NOMO-1 treated with DMSO at 0.1 percent for 48 hours (cell line): ENCODE measurements at regions not wholly inside any gene's neighbourhood (a gene's known extent, or its start where the extent isn't known, plus 50 kb on each side); places are given as distances from the start of the nearest gene placed in this dataset.
"Not testable (repeated sequence)": the region's sequence is repeated elsewhere in the genome, so short reads cannot be mapped to it uniquely, and the experiment has no call there.

Source experiments
- DNase-seq: peaks from one replicate; lab custom pipeline; 2025; ENCODE audit not compliant: unreplicated experiment; lab: John Stamatoyannopoulos, UW

DNA sequence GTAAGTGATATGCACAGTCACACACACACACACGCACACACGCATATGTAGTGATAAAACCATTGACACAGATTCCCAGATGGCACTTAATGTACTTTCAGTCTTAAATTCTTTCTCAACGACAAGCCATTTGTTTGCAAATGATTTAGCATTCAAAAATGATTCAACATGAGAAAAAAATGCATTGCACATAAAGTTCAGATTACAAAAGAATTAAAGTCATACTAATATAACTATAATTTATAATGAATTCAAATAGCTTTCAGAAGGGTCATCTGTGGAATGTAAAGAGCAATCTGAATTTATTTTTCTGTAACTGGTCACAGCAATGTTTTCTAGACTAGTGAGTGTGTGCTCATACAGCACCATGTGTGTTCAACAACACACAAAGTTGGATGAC, 521.6 kb upstream of the ZNF337 start:
- no peak for DNase-seq

DNA sequence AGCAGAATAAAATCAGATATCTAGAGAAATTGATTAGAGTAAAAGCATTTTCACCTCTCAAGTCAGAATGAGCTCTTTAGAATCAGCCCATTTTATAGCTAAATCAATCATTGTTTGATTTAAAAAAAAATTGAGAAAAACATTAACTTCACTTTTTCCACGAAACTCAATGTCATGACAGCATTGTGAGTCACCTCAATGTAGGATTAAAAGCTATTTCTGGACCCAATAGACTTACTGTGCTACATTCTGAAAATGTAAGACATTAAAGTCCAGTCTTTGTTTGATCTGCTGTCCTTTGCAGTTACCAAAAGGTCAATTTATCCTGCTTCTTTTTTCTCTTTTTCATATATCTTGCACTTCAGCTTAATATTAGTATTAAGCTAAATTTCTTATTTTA, 519.4 kb upstream of the ZNF337 start:
- no peak for DNase-seq

DNA sequence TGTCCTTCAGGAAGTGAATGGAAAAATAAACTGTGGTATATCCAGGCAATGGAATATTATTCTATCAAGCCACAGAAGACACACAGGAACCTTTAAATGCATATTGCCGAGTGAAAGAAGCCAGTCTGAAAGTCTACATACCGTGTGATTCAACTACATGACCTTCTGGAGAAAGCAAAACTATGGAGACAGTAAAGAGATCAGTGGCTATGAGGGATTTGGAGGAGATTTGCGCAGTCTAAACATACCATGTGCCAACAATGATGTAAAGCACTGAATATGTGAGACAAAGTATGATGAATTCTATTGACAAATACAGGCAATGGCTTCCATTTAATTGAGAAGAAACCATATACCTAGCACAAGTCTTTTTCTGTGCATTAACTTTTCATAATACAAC, 518.3 kb upstream of the ZNF337 start:
- no peak for DNase-seq

DNA sequence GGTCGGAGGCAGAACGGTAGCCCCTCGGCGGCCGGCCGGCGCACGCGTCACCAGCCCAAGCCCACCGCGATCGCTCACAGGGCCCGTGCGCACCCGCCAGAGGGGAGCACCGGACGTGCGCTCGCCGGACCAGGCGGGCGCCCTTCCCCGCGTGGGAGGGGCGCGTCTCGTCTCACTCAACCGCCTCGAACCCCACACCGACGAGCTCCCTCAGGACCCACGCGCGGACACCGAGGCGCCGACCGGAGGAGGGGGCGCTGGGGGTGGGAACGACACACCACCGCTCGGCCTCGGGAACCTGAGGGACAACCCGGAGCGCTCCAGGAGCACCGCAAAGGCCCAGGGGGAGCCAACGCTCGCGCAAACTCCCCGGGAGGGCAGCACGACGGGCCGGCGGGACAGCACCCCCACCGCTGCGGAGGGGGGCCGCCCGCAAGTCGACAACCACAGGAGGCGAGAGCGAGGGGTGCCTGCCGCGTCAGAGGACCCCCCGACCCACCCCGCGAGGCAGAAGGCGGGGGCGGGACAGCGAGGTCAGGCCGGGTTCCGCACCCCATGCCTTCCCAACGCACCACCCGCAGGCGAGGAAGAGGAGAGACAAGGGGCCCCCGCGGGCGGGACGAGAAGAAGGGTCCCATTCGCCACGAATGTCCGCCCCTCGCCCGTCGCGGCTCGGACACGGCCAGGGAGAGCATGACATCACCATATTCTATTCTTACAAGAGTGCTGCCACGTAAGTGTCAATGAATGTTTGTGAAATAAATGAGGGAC, 512.7 kb upstream of the ZNF337 start:
- DNase-seq: no peak

DNA sequence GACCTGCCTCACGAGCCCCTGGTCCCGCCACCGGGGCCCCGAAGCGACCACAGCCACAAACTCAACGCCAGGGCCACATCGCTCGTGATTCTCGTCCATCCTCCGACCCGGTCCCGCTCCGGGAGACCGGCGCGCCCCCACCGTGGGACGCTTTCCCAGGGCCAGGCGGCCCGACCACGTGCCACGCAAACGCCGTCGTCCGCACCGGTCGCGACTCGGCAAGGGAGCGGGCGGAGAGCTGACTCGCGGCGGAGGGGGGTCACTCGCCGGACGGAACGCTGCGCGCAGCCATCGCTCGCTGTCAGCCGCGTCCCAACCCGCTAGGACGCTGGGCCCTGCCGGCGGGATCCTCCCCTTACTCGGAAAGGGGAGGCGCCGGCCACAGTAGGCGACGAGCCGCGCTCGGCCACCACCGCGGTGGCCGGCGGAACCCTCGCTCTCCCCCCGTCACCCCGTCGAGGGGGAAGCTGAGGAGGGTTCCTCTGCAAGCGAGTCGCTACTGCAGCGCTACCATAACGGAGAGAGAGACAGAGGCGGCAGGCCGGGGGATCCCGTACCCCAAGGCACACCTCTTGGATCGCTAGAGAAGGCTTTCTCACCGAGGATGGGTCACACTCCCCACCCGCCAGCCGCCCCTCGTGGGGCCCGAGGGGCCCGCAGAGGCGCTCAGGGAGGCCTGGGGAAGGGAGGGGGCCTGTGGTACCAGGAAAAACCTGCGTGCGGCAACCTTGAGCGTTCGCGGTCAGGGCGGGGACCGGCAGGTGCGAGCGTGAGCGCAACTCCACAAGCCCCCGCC, 511.8 kb upstream of the ZNF337 start:
- no peak for DNase-seq

DNA sequence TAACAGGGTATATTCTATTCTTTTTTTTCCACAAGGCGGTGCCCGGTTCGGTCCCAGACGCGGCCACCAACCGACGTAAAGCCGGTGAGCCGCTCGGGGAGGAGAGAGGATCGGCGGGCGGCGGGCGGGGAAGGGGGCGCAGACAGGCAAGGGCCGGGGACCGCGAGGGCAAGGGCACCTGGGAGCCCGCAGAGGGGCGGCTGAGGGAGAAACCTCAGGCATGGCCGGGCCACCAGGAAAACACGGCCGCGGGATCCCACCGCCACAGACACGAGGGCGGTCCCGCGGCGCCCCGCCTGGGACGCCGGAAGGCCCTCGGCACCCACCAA, 511.3 kb upstream of the ZNF337 start:
- not testable (repeated sequence) for DNase-seq

DNA sequence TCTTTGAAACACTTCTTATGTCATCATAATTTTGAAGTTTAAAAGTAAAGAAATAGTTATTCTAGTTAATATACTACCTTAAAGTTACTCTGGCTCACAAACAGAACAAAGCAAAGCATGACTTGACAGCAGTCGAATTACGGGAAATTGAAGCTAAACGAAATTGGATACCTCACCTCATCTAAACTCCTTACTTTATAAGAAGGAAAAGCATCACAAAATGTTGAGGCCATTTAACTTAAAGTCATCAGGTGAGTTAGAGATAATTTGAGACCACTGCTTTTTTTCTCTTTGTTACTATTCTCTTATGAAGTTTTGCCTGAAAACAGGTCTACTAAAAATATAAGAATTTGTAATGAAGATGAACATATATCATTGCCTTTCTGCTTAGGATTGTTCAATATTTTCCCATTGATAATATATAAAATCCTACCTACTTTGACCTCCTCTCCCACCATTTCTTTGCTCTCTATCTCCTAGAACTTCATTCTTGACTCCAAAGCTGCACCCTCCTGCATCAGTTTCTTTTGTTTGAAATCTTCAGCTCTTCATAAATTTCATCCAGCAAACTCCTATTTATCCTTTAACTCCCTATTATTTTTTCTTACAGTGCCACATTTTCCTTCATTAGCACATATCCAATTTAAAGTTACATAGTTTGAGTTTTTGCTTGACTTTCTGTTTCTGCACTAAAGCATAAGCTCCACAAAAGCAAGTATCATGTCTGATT, 510.7 kb upstream of the ZNF337 start:
- no peak for DNase-seq

DNA sequence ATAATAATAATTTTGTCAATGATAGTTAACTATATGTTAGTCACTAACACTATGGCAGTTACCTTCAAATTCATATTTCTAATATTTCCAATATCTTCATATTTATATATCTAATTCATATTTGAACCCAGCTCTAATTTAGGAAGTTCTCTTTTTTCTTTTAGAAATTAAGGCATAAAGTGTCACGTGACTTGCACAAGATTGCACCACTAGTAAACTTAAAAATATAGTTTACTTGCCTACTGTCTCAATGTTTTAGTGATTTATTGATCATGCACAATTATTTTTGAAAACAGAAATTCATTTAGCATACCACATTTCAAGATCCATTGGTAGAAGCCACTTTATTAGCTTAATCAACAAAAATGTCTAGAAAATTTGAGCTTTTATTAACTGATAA, 508.7 kb upstream of the ZNF337 start:
- DNase-seq: no peak

DNA sequence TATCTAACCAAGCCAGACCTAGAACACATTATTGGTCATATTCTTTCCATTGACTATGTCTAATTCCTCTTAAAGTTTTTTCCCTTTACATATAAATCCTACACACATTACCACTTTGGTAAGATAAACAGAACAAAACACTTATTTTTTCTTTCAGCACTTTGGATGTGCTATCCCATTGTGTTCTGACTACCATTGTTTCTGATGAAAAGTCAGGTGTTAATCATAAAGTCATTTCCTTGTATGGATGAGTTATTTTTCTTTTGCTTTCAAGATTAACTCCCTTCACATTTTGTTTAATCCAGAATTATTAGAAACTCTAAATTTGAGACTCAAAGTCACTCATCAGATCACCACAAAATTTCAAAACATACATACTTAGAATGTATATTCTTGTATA, 504.4 kb upstream of the ZNF337 start:
- DNase-seq: not testable (repeated sequence)

DNA sequence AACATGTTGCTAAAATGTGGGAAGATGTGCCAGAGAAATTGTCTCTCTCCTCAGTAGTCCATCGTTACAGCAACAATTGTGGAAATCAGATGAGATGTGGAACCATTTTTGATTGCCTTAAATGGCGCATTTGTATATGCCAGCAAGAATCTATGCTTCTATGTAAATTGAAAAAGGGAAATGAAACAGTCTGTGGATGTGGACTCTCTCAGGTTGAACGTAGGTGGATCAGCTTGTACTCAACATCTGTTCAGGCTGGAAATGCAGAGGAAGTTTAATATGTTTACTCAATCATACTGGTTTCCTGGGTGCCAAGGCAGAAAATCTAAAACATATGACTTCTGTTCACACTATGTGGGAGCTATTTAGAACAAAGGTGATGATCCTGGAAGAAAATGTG, 490.7 kb upstream of the ZNF337 start:
- DNase-seq: not testable (repeated sequence)

DNA sequence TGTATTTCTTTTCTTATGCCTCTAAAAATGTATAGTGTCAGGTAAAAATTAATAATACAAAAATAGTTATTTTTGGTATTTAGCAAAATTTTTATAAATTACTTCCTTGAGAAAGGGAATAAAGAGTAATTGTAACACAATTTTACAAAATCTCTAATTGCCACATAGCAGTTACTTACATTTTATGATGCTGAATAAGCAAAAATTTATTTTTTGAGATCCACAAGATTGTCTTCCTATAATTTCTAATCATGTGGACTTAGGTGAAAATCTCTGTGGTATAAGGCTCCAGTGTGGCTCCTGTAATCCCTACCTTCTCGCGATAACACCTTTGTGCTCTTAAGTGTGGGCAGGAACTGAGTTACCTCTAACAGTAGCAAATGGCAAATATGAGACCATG, 487.1 kb upstream of the ZNF337 start:
- not testable (repeated sequence) for DNase-seq

DNA sequence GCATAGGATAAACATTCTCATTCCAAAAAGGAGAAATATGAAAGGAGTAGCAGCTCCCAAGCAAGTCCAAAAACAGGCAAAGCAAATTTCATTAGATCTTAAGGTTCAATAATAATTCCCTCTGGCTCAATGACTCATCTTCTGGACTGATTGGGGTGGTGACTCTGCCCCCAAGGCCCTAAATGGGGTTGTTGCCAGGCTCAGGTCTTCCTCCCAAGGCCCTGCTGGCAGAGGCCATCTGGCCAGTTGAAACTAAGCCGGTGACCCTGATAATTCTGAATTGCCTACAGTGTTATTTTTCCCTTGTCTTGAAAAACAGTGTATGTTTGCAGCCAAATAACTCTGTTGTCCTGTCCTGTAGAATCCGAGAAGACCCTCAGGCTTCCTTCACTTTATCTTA, 484.7 kb upstream of the ZNF337 start:
- not testable (repeated sequence) for DNase-seq

DNA sequence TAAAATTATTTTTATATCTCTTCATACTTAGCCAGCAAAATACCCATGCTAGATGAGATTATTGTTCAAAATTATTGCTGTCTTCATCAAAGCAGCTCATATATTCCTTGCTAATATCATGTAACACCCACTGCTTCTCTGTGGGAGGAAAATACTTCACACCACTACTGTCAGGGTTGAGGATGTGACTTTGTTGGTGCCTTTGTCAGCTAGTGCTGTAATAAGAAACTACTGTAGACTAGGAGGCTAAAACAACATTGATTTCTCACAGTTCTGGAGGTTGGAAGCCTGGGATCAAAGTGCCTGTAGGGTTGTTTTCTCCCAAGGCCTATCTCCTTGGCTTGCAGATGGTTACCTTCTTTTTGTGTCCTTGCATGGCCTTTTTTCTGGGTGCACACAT, 475.2 kb upstream of the ZNF337 start:
- DNase-seq: not testable (repeated sequence)

DNA sequence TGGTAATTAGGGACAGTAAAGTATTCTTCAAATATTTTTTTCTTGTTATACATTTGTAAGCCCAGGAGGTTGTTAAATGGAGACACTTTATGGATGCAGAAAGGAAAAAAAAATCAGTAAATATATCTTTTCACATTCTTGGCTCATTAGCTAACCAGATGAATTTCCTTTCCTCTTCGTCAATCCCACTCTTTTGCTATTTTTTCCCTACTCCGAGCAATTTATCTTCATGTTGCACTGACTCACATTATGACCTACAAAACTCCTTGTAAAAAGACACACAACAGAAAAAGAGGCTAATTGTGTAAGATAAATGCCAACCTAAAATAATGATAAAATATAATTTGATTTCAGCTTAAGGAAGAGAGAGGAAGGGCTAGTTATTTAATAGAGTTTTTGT, 472.9 kb upstream of the ZNF337 start:
- DNase-seq: no peak

DNA sequence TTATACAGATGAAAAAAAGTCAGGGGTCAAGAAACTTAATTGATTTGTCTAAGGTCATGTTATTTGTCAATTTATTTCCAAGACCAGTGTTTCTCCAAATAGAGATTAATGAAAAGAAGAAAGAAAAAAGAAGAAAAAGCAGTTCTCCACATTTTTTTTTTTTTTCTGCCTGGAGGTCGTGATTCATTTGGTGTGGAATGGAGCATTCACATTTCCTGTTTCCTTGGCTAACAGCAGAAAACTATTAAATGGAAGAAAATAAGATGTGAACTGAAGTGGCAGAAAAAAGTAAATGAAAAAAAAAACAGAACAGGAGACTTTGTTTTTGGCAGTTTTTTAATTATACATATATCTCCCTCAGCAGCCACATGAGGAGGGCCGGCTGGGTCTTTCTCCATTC, 470.8 kb upstream of the ZNF337 start:
- DNase-seq: no peak

DNA sequence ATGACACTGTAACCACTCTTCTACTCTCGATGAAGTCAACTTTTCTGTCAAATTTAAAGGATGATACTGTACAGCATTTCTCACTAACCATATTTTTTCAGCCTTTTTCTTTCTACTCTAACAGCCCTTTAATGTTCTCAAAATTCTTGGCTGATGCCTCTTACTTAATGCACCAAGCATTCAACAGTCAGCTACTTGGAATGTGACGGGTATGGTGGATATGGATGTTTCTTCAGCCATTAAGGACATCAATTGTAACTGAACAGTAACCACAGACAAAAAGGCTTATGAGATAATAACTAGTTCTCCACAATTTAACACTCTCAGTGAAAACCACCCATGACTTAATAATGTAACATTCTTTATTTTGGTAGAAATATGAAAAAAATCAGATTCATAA, 467.2 kb upstream of the ZNF337 start:
- no peak for DNase-seq

DNA sequence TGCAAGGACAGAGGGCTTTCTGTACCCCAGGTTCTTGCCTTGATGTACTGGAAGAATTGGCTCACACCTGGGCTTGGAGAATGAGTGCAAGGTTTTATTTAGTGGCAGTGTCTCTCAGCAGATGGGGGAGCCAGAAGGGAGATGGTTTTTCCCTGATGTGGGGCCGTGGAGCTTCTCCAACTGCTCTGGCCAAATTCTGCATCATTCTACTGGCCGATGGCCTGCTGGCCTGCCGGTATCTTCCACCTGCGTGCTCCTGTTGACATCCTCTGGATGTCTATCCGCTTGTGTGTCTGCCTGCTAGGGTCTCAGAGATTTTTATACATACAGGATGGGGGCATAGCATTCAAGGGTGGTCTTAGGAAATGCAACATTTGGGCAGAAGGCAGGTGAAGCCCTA, 466.5 kb upstream of the ZNF337 start:
- not testable (repeated sequence) for DNase-seq

DNA sequence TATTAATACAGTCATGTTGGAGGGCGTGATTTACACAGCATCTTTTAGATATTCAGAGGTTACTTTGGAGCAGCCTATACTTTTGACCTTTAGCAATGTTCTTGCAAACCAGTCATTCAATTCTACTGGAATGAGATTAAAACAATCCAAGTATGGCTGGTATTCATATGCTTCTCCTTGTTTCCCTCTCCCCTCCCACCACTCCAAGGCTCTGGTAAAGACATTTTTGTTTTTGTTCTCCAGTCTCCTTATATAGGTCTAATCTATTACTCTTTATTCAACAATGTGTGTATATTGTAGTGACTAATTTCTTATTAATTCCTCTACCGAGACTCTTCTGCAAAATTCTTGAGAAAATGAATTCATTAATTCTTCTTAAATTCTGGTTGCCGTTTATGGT, 465.1 kb upstream of the ZNF337 start:
- not testable (repeated sequence) for DNase-seq

DNA sequence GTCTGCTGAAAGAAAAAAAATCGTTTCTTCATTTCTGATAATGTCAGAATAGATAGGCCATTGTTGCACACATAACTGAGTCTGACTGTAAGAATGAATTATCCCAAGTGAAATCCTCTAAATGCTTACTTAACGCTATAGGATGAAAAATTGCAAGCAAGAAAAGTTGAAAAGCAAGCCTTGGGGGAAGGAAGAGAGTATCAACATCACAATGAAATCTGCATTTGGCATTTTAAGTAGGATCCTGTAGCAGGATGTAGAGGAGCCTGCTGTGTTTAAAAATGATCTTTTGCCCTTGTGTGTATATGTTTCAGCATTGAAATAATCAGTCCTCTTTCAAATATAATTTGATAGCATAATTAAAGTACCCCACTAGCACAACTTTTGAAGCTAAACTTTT, 464.3 kb upstream of the ZNF337 start:
- not testable (repeated sequence) for DNase-seq

DNA sequence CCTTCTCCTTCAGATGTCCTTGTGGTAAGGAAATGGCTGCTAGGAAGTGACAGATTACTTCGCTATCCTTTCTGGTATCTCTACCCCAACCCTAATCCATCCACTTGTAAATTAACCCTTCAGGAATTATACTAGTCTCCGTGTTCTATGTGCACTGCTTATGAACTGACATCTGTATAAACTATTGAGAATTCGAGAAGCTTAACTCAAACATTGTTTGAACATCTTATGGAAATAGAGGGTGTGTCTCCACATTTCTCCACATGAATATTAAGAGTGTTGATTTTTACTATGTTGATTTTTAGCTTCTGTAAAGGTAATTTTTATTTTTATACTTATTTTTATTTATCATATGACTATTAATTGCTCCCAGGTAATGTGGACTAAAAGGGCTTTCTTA, 457.6 kb upstream of the ZNF337 start:
- no peak for DNase-seq

DNA sequence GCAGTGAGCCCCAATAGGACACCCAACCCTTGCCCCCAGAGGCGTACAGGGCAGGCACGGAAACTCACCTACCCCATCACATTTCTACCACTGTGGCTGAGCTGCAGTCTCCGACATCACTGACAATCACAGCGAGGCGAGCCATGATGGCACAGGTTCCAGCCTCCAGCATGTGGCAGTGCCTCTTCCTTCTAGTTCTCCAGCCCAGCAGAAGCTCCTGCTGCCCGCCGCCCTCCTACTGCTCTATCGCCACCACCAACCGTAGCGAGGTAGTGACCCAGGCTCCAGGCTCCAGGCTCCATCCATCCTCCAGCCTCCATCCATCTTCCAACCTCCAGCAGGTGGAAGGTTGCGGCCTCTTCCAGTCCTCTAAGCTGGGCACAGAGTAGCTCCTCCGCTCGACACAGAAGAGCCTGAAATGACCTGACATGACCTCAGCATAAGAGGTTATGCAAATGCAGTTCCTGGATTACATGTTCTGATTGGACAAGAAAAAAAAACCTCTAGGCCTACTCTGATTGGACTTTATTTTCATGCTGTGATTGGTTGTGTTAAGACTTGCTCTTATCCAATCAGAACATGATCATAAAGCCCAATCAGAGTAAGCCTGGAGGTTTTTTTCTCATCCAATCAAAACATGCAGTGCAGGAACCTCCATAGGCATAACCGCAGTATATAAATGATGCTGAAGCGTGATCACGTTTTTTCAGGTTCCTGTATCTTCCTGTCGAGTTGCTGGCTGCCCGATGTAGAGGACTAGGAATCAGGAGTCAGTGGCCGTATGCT, 438.9 kb upstream of the ZNF337 start:
- DNase-seq: no peak
